ENCODE measurements at regions not wholly inside any gene's neighbourhood (a gene's known extent, or its start where the extent isn't known, plus 50 kb on each side); places are given as distances from the start of the nearest gene placed in this dataset.
A peak's percentile ranks its signal among the peaks of the same experiment; 100 is the strongest.

- TF ChIP-seq ATF2 (IDR thresholded peaks at IDR 0.05; ENCODE audit: low read length) (0 out of 2 replicates have a peak, but pooled peaks have one; percentile 15), ZNF592 (IDR thresholded peaks at IDR 0.05) (no peak), SKIL (IDR thresholded peaks at IDR 0.05; ENCODE audit: low read depth, poor library complexity, severe bottlenecking) (peak; percentile 50), JUNB (IDR thresholded peaks at IDR 0.05) (no peak), CUX1 (IDR thresholded peaks at IDR 0.05; ENCODE audit: insufficient replicate concordance, low read depth, low read length) (peak; percentile 80), SREBF1 (IDR thresholded peaks at IDR 0.05; ENCODE audit: low read length) (no peak), NRF1 (conservative IDR thresholded peaks at IDR 0.05; ENCODE audit: low read depth, low read length) (no peak), ZBTB11 (CRISPR knock-in tag; IDR thresholded peaks at IDR 0.05) (no peak), ATF7 (IDR thresholded peaks at IDR 0.05; ENCODE audit: low read depth) (peak; percentile 60), YY1 (IDR thresholded peaks at IDR 0.05; ENCODE audit: low read depth, low read length) (no peak), BCL3 (IDR thresholded peaks at IDR 0.05; ENCODE audit: borderline replicate concordance, insufficient read depth, low read depth, low read length, poor library complexity, severe bottlenecking) (no peak)
These were observed 196.2 kb upstream of the E2F8 start (continued) for GRCh38 chr11:19436932-19437331.

Data from GM12878 (cell line).